Thyroid gland (tissue), 4 donors: ENCODE measurements at regions not wholly inside any gene's neighbourhood (a gene's known extent, or its start where the extent isn't known, plus 50 kb on each side); places are given as distances from the start of the nearest gene placed in this dataset.

Experiments
- DNase-seq, 2 donors: peaks; one replicate each; pipeline ENCODE4 v3.0.0-alpha.2; 2019
- H3K27ac ChIP-seq, 3 donors: fragments of 200-600 bp; sonication (generic); 1 replicate in 2 of 3; 2 replicates in 1 of 3; pipeline ENCODE4 v1.5.1; 2016 to 2019; ENCODE audit warnings: mild to moderate bottlenecking in 1 of 3, moderate library complexity in 1 of 3
- H3K27me3 ChIP-seq: fragments of 200-600 bp; sonication (generic); one replicate; pipeline ENCODE4 v1.5.1; 2019
- H3K36me3 ChIP-seq, 2 donors: fragments of 200-600 bp; sonication (generic); one replicate each; pipeline ENCODE4 v1.5.1; 2016 to 2019
- H3K4me1 ChIP-seq, 2 donors: fragments of 200-600 bp; sonication (generic); one replicate each; pipeline ENCODE4 v1.5.1; 2017 to 2019
- H3K4me3 ChIP-seq, 3 donors: fragments of 200-600 bp; sonication (generic); replicated peaks in 1 of 3; 1 replicate in 2 of 3; 2 replicates in 1 of 3; pipeline ENCODE4 v1.5.1; 2016; ENCODE audit warnings: mild to moderate bottlenecking in 1 of 3
- H3K9me3 ChIP-seq: fragments of 200-600 bp; sonication (generic); one replicate; pipeline ENCODE4 v1.5.1; 2017
- CTCF ChIP-seq, 6 experiments: fragments of 200-600 bp in 3 of 6; fragments of 450-650 bp in 3 of 6; sonication (generic) in 3 of 6; IDR thresholded peaks; one replicate each; pipeline ENCODE4 v1.5.1; 2016 to 2019; ENCODE audit warnings: antibody characterized with exemption in 6 of 6, mild to moderate bottlenecking in 2 of 6, inconsistent platforms in 1 of 6, moderate library complexity in 1 of 6
- POLR2A ChIP-seq, 2 donors: fragments of 450-650 bp; IDR thresholded peaks; one replicate each; pipeline ENCODE4 v1.6.1; 2017; ENCODE audit warnings: antibody characterized with exemption in 2 of 2, mild to moderate bottlenecking in 2 of 2, moderate library complexity in 1 of 2
- WGBS, 2 donors: methylation state at CpG; one replicate each; pipeline ENCODE4 v1.1.5; 2017; 5-methylcytosine and 5-hydroxymethylcytosine counted together
- intact Hi-C: fragments of 100-400 bp; cut with DNase I; formaldehyde crosslinking; loops from one replicate; pipeline ENCODE4 v1.15.1; 2023

- H3K27ac ChIP-seq, result no peak overlapping the region
- H3K36me3 ChIP-seq, result no peaks in the 10 kb centered on the region
- no peaks in the 10 kb centered on the region for H3K9me3 ChIP-seq
- no peak for DNase-seq
- TF ChIP-seq POLR2A (IDR thresholded peaks at IDR 0.05) (no peak), CTCF (IDR thresholded peaks at IDR 0.05) (no peak)
- no peaks in the 10 kb centered on the region for H3K4me1 ChIP-seq
- intact Hi-C loops, result no loop called here
- 55 to 71% methylated on average over 5 to 15 of the region's 15 CpGs for WGBS, 2 donors
- no peak overlapping the region for H3K4me3 ChIP-seq
- no peaks in the 10 kb centered on the region for H3K27me3 ChIP-seq
These were observed 131.8 kb upstream of the MLN start for GRCh38 chr6:33935439-33936080.

GRCh38 chr6:33934731-33935270 lies 131.0 kb upstream of the MLN start:
- DNase-seq, result no peak
- intact Hi-C loops, result no loop called here

GRCh38 chr6:33933101-33933500 lies 129.3 kb upstream of the MLN start:
- intact Hi-C loops, result no loop called here
- Histone ChIP-seq H3K4me3 (no peak overlapping the region), H3K36me3 (no peaks in the 10 kb centered on the region), H3K9me3 (no peaks in the 10 kb centered on the region), H3K27ac (no peak overlapping the region), H3K27me3 (no peaks in the 10 kb centered on the region), H3K4me1 (no peaks in the 10 kb centered on the region)
- TF ChIP-seq CTCF (IDR thresholded peaks at IDR 0.05), result no peak
- TF ChIP-seq POLR2A (IDR thresholded peaks at IDR 0.05), result no peak
- WGBS, 2 donors, result 80 to 84% methylated on average over 4 of the region's 4 CpGs
- DNase-seq, result no peak

More at GRCh38 chr6:33934731-33935270, 131.0 kb upstream of the MLN start:
- TF ChIP-seq CTCF (IDR thresholded peaks at IDR 0.05) (no peak), POLR2A (IDR thresholded peaks at IDR 0.05) (no peak)
- Histone ChIP-seq H3K36me3 (no peaks in the 10 kb centered on the region), H3K27me3 (no peaks in the 10 kb centered on the region), H3K9me3 (no peaks in the 10 kb centered on the region), H3K4me1 (no peaks in the 10 kb centered on the region), H3K27ac (no peak overlapping the region), H3K4me3 (no peak overlapping the region)
- WGBS, 2 donors, result 56 to 58% methylated on average over 6 of the region's 7 CpGs

GRCh38 chr6:33931799-33932198 lies 128.0 kb upstream of the MLN start:
- no peaks in the 10 kb centered on the region for H3K9me3 ChIP-seq
- intact Hi-C loops, result no loop called here
- H3K4me1 ChIP-seq, result no peaks in the 10 kb centered on the region
- no peaks in the 10 kb centered on the region for H3K36me3 ChIP-seq
- H3K4me3 ChIP-seq, result no peak overlapping the region
- 90 to 96% methylated on average over 3 of the region's 3 CpGs for WGBS, 2 donors
- DNase-seq, result no peak
- TF ChIP-seq POLR2A (IDR thresholded peaks at IDR 0.05) (no peak), CTCF (IDR thresholded peaks at IDR 0.05) (no peak)
- H3K27ac ChIP-seq, result no peak overlapping the region
- no peaks in the 10 kb centered on the region for H3K27me3 ChIP-seq

GRCh38 chr6:33929575-33930288 lies 125.9 kb upstream of the MLN start:
- TF ChIP-seq POLR2A (IDR thresholded peaks at IDR 0.05) (no peak), CTCF (IDR thresholded peaks at IDR 0.05) (no peak)
- Histone ChIP-seq H3K9me3 (no peaks in the 10 kb centered on the region), H3K4me3 (no peak overlapping the region), H3K4me1 (no peaks in the 10 kb centered on the region), H3K27me3 (no peaks in the 10 kb centered on the region), H3K27ac (no peak overlapping the region), H3K36me3 (no peaks in the 10 kb centered on the region)
- intact Hi-C loops, result no loop called here
- 67 to 71% methylated on average over 9 of the region's 9 CpGs for WGBS, 2 donors
- DNase-seq, result no peak
